ENCODE measurements at regions not wholly inside any gene's neighbourhood (a gene's known extent, or its start where the extent isn't known, plus 50 kb on each side); places are given as distances from the start of the nearest gene placed in this dataset.

DNA sequence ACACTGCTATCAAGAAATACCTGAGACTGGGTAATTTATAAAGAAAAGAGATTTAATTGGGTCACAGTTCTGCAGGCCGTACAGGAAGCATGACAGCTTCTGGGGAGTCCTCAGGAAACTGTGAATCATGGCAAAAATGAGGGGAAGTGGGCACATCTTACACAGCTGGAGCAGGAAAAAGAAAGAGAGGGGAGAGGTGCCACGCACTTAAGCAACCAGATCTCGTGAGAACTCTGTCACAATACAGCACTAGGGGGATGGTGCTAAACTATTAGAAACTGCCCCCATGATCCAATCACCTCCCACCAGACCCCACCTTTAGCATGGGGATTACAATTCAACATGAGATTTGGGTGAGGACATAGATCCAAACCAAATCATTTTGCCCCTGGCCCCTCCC, 105.5 kb upstream of the CPLX2 start:
- H3K9me3 ChIP-seq, result peaks cover 18 to 22% of the 10 kb centered on the region in 2 donors
- DNase-seq (ENCODE audit: low spot score in 2 of 2), result no peak
- no peaks in the 10 kb centered on the region for H3K4me1 ChIP-seq
- H3K4me3 ChIP-seq, result no peak overlapping the region
- H3K27me3 ChIP-seq, result peaks cover 0 to 5% of the 10 kb centered on the region in 2 donors
- intact Hi-C loops (cut with DNase I; ENCODE audit: low total_unique reads), result no loop called here
- TF ChIP-seq, protein P1, sequence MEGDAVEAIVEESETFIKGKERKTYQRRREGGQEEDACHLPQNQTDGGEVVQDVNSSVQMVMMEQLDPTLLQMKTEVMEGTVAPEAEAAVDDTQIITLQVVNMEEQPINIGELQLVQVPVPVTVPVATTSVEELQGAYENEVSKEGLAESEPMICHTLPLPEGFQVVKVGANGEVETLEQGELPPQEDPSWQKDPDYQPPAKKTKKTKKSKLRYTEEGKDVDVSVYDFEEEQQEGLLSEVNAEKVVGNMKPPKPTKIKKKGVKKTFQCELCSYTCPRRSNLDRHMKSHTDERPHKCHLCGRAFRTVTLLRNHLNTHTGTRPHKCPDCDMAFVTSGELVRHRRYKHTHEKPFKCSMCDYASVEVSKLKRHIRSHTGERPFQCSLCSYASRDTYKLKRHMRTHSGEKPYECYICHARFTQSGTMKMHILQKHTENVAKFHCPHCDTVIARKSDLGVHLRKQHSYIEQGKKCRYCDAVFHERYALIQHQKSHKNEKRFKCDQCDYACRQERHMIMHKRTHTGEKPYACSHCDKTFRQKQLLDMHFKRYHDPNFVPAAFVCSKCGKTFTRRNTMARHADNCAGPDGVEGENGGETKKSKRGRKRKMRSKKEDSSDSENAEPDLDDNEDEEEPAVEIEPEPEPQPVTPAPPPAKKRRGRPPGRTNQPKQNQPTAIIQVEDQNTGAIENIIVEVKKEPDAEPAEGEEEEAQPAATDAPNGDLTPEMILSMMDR (IDR thresholded peaks at IDR 0.05), result no peak
- TF ChIP-seq POLR2AphosphoS5 (IDR thresholded peaks at IDR 0.05) (no peak), POLR2A (IDR thresholded peaks at IDR 0.05) (no peak)
- H3K27ac ChIP-seq, result no peak overlapping the region
- no peaks in the 10 kb centered on the region for H3K36me3 ChIP-seq

DNA sequence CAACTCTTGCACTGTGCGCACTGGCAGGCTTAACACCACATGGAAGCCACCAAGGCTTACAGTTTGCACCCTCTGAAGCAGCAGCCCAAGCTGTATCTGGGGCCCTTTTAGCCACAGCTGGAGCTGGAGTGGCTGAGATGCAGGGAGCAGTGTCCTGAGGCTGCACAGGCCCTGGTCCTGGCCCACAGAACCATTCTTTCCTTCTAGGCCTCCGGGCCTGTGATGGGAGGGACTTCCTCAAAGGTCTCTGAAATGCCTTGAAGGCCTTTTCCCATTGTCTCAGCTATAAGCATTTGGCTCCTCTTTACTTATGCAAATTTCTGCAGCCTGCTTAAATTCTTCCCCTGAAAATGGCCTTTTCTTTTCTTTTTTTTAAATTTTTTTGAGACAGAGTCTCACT, 104.4 kb upstream of the CPLX2 start:
- Histone ChIP-seq H3K36me3 (no peaks in the 10 kb centered on the region), H3K27me3 (peaks cover 0 to 12% of the 10 kb centered on the region in 2 donors), H3K4me1 (no peaks in the 10 kb centered on the region), H3K4me3 (no peak overlapping the region), H3K27ac (no peak overlapping the region), H3K9me3 (peaks cover 12 to 18% of the 10 kb centered on the region in 2 donors)
- DNase-seq (ENCODE audit: low spot score in 2 of 2), result no peak
- intact Hi-C loops (cut with DNase I; ENCODE audit: low total_unique reads), result no loop called here
- TF ChIP-seq, protein P1 (IDR thresholded peaks at IDR 0.05), result no peak
- TF ChIP-seq POLR2AphosphoS5 (IDR thresholded peaks at IDR 0.05) (no peak), POLR2A (IDR thresholded peaks at IDR 0.05) (no peak)

DNA sequence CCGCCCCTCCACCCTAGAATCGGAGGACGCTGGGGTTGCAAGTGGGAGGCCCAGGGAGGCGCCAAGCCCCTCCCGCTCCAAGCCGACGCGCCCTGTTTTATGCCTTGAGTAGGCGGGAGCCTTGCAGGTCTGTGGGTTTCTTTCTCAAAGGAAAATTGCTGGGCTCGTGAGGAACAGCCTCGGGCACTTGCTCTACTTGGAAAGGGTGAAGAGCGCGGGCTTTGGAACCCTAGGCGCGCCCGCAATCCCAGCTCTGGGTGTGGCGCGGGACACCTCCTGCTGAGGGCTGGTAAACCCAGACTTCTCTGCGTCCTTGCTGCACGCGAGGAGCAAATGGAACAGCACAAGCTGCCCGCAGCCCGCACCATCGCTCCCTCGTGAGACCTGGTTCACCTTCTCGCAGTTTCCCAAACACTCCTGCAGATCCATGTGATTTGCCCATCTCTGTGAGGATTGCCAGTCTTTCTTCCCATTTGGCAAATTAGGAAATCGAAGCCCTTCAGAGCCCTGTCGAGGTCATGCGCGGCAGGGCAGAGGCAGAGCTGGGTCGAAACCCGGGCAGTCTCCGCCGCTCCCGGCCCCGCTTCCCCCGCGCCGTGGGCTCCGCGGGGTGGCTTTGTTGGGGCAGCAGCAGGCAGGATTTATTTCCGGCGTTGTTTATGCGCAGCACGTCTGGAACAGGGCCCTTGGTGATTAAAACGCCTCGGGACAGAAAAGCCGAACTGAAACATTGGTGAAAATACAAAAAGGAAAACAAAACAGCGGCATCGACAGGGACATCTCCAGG, 98.4 kb upstream of the CPLX2 start:
- peaks cover 0 to 34% of the 10 kb centered on the region in 2 donors for H3K27me3 ChIP-seq
- intact Hi-C loops (cut with DNase I; ENCODE audit: low total_unique reads), result no loop called here

DNA sequence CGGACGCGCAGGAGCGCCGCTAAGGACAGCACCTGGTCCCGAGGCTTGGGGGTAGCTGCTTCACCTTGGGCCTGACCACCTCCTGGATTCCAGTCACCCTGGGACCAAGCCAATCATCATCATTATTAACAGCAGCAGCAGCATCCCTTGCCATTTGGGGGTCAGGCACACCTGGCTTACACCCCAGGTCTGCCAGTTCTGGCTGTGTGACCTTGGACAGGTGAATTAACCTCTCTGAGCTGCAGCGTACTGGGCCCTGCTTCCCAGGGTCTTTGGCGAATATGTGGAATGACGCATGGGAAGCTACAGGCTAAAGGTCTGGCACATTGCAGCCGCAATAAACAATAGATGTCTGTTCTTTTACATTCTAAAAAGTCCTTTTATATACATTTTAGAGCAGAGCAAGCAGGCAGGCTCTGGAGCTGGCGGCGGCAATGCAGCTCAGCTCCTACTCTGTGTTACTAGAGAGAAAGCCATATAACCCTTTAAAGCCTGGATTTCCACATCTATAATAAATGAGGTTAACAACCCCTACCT, 97.8 kb upstream of the CPLX2 start:
- no peak for DNase-seq (ENCODE audit: low spot score in 2 of 2)
- no peak overlapping the region for H3K27ac ChIP-seq
- intact Hi-C loops (cut with DNase I; ENCODE audit: low total_unique reads), result no loop called here
- TF ChIP-seq POLR2A (IDR thresholded peaks at IDR 0.05) (no peak), POLR2AphosphoS5 (IDR thresholded peaks at IDR 0.05) (no peak)
- TF ChIP-seq, protein P1 (IDR thresholded peaks at IDR 0.05), result no peak
- H3K4me1 ChIP-seq, result no peaks in the 10 kb centered on the region
- H3K4me3 ChIP-seq, result peak overlapping the region in 2 of 3 donors; percentile 41 to 61
- H3K9me3 ChIP-seq, result no peaks in the 10 kb centered on the region
- H3K27me3 ChIP-seq, result peaks cover 0 to 34% of the 10 kb centered on the region in 2 donors
- no peaks in the 10 kb centered on the region for H3K36me3 ChIP-seq

More for the DNA sequence above, 98.4 kb upstream of the CPLX2 start:
- no peak for TF ChIP-seq POLR2AphosphoS5 (IDR thresholded peaks at IDR 0.05)
- TF ChIP-seq POLR2A (IDR thresholded peaks at IDR 0.05), result no peak
- TF ChIP-seq, protein P1 (IDR thresholded peaks at IDR 0.05), result no peak
- no peak overlapping the region for H3K27ac ChIP-seq
- H3K4me1 ChIP-seq, result no peaks in the 10 kb centered on the region
- H3K9me3 ChIP-seq, result peaks cover 0 to 3% of the 10 kb centered on the region in 2 donors
- no peaks in the 10 kb centered on the region for H3K36me3 ChIP-seq
- peak overlapping the region in 2 of 3 donors; percentile 41 to 61 for H3K4me3 ChIP-seq
- no peak for DNase-seq (ENCODE audit: low spot score in 2 of 2)

DNA sequence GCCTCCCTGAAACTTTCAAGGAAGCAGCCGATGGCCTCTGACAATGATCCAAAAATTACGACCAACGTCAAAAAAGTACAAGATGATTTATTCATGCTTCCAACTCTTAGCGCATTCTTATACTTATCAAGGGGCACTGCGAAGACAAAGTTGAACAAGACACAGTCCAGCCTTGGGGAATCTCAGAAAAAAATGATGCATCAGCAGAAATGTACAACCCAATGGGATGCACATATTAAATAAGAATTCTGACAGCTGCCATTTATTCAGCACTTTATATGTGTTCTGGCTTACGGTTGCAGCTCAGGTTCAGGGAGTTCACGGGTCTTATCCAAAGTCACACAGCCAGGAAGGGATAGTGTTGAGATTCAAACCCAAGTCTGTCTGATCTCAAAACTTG, 96.0 kb upstream of the CPLX2 start:
- Histone ChIP-seq H3K36me3 (no peaks in the 10 kb centered on the region), H3K4me1 (no peaks in the 10 kb centered on the region), H3K27ac (no peak overlapping the region), H3K27me3 (peaks cover 0 to 32% of the 10 kb centered on the region in 2 donors), H3K9me3 (no peaks in the 10 kb centered on the region), H3K4me3 (no peak overlapping the region)
- TF ChIP-seq POLR2A (IDR thresholded peaks at IDR 0.05) (no peak), POLR2AphosphoS5 (IDR thresholded peaks at IDR 0.05) (no peak)
- TF ChIP-seq, protein P1 (IDR thresholded peaks at IDR 0.05), result no peak
- intact Hi-C loops (cut with DNase I; ENCODE audit: low total_unique reads), result no loop called here
- DNase-seq (ENCODE audit: low spot score in 2 of 2), result no peak

Measured in breast epithelium (tissue), 4 donors.